ENCODE measurements at regions not wholly inside any gene's neighbourhood (a gene's known extent, or its start where the extent isn't known, plus 50 kb on each side); places are given as distances from the start of the nearest gene placed in this dataset.
A peak's percentile ranks its signal among the peaks of the same experiment; 100 is the strongest.

DNA sequence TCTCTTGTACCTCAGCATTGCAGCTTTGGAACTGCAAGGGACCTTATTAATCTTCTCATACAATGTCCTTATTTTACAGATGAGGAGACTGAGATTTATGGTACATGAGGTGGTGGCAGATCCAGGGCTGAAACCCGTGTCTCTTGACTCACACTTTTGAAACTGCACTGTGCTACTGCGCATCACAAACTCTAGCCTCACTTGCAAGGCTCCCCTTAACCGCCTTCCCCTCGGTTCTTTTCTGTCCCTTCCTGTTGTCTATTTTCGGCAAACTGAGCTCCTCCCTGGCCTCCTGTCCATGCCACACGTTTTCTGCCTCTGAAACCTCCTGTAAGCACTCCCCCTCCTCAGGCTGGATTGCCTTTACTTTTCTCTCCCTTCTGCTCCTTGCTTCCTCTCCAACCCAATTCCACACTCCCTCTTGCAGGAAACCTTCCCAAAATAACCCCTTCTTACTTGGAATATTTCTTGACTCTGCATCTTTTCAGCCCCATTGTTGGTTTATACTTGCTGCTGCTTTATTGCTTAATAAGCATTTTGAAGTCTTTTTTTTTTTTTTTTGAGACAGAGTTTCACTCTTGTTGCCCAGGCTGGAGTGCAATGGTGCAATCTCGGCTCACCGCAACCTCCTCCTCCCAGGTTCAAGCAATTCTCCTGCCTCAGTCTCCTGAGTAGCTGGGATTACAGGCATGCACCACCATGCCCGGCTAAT lies 72.4 kb upstream of the CISTR start:
- TF ChIP-seq POLR2A (IDR thresholded peaks at IDR 0.05; ENCODE audit: low read depth, low read length) = no peak
- FAIRE-seq (no peak), DNase-seq (ENCODE audit: insufficient read length, low spot score) (no peak)

DNA sequence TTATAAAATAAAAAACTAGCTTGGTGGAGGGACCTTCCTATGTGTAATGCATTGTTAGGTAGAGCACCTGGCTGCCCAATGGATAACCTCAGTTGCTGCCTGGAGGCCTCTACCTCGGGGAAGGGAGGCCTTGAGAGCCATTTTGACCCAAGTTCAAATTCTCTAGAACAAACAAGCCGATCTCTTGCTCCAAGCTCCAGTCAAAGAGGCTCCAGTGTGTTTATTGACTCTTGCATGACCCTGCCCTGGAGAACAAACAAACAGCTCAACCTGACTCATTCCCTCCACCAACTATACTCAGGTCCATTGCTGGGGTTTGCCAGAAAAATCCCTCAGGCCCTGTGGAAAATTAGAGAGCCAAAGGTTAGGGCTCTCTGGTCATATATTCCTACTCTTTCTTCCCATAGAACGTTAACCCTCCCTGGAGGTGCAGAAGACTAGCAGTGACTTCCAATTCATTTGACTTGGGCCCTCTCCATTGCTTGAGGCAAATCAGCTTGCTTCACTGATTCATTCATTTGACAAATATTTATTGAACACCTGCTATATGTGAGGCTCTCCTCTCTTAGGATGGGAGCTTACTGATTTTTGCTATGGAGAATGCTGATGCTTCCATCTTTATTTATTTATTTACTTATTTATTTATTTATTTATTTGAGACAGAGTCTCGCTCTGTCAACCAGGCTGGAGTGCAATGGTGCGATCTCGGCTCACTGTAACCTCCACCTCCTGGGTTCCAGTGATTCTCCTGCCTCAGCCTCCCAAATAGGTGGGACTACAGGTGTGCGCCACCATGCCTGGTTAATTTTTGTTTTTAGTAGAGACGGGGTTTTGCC lies 73.7 kb upstream of the CISTR start:
- DNase-seq (ENCODE audit: insufficient read length, low spot score) (peak; percentile 32), FAIRE-seq (peak; percentile 90)
- no peak for TF ChIP-seq POLR2A (IDR thresholded peaks at IDR 0.05; ENCODE audit: low read depth, low read length)

DNA sequence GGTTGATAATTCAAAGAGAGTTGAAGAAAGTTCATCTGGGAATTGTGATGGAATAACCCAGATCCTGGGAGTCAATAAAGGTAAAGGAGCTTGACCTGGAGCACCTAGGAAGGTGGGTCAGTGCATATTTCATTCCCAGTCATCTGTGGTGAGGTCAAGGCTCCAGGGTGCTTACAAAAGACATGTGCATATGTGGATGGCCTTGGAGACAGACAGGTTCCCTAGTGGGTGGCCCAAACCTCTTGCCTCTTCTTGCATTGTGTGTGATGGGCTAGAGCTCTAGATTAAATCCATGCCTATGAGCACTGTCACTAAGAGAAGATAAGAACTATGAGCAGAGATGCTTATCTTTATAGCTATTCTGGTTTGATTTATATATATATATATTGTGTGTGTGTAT lies 75.5 kb upstream of the CISTR start:
- no peak for TF ChIP-seq POLR2A (IDR thresholded peaks at IDR 0.05; ENCODE audit: low read depth, low read length)
- DNase-seq (ENCODE audit: insufficient read length, low spot score) (no peak), FAIRE-seq (no peak)

DNA sequence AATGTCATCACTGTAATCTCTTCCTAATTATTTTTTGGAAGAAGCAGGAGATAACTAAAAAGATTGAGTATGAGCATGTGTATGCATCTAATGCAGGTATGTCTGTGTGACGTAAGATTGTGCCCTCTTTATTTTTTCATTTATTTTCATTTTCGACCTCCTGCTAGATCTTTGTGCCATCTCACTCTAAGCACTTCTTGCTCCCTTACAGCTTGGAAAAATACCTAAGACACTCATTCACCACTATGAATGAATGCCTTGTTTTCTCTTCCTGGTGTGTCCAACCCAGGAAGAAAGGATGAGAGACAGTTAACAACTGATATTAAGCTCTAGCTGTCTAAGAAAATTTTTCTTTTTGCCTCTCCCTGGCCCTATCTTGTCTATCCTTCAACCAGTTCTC lies 76.8 kb upstream of the CISTR start:
- no peak for DNase-seq (ENCODE audit: insufficient read length, low spot score)
- FAIRE-seq = peak; percentile 75
- TF ChIP-seq POLR2A (IDR thresholded peaks at IDR 0.05; ENCODE audit: low read depth, low read length) = no peak

DNA sequence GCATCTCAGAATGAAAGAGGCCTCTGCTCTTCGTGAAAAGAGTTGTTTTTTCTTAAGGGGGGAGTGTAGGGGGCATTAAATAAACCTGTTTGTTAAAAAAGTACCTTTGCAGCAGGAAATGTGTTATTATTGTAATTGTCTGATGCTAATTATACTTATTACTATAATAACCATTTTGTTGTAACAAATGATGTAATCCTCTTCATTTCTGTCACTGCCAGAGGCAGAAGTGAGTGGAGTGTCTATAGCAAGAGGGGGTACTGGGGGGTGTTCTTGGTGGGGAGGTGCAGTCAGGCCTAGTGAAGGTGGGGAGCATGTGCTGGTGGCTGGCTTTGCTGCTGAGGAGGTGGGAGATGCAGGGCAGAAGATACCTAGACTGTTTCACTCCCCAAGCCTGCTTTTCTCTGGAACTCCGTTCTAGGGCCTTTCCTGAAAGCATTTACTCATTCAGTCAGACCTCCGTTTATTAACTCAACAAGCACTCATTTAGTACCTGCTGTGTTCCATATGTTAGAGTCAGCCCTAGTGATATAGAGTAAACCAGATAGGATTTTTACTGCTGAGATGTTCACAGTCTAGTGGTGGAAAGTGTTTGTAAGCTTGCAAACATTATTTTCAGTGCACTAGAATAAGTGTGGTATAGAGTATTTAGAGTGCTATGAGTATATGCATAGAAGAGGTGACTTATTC lies 77.5 kb upstream of the CISTR start:
- FAIRE-seq = no peak
- TF ChIP-seq POLR2A (IDR thresholded peaks at IDR 0.05; ENCODE audit: low read depth, low read length) = no peak

DNA sequence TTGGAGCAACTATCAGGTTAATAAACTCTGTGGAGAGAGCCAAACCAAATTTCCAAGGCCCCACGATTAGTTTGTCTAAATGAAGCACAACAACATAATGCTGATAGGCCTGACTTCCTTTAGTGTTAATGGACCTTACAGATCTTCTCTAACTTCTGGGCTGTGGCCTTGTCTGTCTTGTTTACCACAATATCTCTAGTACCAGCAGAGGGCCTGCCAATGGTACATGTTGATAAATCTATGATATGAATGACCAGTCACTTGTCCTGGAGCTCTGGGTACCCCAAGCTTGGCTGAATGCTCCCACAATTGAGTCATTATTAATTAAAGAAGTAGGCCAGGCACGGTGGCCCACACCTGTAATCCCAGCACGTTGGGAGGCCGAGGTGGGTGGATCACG lies 78.9 kb upstream of the CISTR start:
- no peak for DNase-seq (ENCODE audit: insufficient read length, low spot score)
- no peak for TF ChIP-seq POLR2A (IDR thresholded peaks at IDR 0.05; ENCODE audit: low read depth, low read length)
- no peak for FAIRE-seq

More for the DNA sequence above, 77.5 kb upstream of the CISTR start:
- DNase-seq (ENCODE audit: insufficient read length, low spot score) = no peak

DNA sequence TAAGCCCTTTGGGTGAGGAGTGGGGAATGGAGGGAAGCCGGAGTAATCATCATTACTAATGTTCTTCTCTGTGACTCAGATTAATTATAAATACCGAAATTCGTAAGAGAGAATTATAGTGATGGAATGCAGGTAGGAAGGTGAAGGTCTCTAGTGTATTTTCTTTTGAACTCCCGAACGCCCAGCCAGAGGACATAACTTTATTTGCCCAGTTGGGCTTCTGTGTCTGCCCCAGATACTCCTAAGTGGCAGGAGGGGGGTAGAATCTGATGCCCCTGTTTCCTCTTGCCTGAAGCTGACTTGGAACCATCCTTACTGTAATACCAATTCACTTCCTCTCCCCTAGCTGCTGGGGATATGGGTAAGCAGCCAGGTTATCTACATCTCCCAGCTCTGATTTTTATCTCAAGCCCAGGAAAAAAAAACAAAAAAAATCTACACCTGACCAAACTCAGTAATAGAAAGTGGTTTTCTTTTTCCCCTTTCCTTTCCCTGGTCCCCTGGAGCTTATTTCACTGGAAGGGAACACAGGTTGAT lies 84.4 kb upstream of the CISTR start:
- no peak for TF ChIP-seq POLR2A (IDR thresholded peaks at IDR 0.05; ENCODE audit: low read depth, low read length)

DNA sequence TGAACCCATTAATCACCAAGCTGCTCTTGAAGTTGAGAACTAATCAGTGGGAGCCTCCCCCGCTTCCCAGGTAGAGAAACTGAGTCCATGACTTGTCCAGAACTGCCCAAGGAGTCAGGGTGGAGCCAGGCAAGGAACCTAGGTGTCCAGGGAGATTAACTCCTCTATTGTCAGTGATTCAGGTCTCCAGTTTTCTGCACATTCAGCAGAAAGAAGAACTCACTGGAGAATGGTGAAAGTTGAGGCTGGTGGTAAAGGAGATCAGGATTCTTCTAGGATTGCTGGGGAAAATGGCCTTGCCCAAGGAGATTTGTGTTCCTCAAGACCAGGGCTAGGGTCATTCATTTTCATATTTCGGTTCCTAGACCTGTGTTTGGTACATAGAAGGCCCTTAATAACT lies 87.2 kb upstream of the CISTR start:
- TF ChIP-seq POLR2A (IDR thresholded peaks at IDR 0.05; ENCODE audit: low read depth, low read length) = no peak
- DNase-seq (ENCODE audit: insufficient read length, low spot score) = no peak
- no peak for FAIRE-seq

More for the DNA sequence above, 84.4 kb upstream of the CISTR start:
- no peak for FAIRE-seq
- no peak for DNase-seq (ENCODE audit: insufficient read length, low spot score)

DNA sequence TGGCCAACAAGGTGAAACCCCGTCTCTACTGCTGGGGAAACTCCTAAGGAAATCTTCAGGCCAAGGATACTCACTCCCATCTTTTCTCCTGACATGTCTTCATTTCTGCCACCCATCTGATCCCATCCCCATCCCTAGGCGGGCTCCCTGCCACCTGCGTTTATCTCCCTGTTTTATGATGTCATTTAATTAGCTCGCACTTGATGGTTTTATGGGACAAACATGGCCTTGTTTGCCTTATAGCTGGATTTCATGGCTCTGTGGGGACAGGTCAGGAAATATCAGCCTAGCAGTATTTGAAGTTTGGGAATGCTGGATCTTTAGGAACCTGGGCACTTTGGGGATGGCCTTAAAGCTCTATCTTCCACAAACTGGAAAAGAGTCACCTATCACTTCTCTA lies 88.5 kb upstream of the CISTR start:
- no peak for FAIRE-seq
- DNase-seq (ENCODE audit: insufficient read length, low spot score) = no peak
- TF ChIP-seq POLR2A (IDR thresholded peaks at IDR 0.05; ENCODE audit: low read depth, low read length) = no peak

DNA sequence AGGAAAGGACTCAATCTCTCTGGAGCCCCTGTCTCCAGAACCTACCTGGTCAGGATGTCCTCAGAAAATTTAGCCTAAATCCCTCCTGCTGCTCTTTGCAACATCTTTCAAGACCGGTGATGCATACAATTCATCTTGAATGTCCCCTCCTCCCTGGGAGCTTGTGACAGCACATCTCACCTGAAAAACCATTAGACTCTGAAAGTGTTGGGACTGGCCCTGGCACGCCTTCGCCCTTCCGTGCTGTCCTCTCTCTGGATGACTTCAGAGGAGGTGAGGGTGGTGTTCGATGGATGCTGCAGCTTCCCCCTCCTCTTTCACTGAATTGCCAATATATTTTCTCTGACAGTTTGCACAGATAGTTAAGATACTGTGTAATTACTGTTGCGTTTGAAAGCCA lies 90.9 kb upstream of the CISTR start:
- DNase-seq (ENCODE audit: insufficient read length, low spot score) = no peak
- TF ChIP-seq POLR2A (IDR thresholded peaks at IDR 0.05; ENCODE audit: low read depth, low read length) = no peak

DNA sequence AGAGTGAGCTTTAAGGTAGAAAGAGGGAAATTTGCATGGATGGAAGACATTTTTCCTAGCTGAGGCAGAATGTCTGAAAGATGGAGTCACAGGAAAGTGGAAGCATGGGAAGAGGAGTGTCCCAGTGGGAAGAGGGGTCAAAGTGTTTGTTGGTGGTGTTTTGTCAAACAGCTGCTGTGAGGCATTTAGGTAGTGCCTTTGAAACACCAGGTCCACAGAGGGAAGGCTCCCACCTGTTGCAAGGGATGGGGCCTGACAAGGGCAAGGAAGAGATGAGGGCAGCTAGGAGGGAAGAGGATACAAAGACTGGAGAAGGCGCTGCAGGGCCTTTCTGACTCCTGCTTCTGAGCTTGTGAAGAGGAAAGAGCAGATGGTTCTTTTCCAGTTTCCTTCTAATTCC lies 91.8 kb upstream of the CISTR start:
- no peak for DNase-seq (ENCODE audit: insufficient read length, low spot score)
- TF ChIP-seq POLR2A (IDR thresholded peaks at IDR 0.05; ENCODE audit: low read depth, low read length) = no peak
- no peak for FAIRE-seq

More for the DNA sequence above, 90.9 kb upstream of the CISTR start:
- no peak for FAIRE-seq

DNA sequence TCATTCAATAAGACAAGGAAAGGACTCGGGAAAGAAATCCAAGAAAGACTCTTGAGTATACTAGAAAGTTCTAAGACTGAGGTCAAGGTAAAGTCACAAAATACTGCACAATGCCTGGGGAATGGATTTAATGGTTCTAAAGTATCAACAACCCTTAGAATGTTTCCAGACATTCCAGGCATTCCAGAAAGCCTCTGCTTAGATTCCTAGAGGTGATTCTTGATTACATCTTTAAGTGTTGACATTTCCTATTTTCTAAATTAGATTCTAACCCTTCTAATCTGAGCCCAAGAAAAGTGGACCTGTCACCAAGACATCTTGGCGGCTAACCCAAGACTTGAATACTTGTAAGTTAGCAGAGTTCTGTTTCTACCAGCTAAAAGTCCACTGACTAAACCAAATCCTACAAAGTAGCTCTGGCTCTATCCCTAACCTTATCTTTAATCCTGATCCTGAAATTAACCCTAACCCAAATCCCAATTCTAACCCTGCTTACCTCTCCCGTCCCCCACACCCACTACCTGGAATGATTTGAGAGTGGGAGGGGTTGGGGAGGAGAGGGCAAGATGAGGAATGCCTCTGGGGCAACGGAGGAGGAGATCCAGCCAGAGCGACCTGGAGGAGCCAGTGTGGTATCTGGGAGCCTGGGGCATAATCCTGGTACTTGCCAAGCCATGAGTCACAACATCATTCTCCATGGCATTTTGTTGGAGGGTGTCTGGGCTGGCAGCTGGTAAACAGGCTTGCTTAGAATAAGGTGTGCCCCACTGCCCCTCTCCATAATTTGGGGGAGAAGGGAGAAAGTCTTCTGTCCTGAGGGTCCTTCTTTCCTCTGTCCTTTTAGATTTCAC lies 93.4 kb upstream of the HOXC13 start:
- TF ChIP-seq POLR2A (IDR thresholded peaks at IDR 0.05; ENCODE audit: low read depth, low read length) = no peak
- peak; percentile 85 for FAIRE-seq
- peak; percentile 68 for DNase-seq (ENCODE audit: insufficient read length, low spot score)

DNA sequence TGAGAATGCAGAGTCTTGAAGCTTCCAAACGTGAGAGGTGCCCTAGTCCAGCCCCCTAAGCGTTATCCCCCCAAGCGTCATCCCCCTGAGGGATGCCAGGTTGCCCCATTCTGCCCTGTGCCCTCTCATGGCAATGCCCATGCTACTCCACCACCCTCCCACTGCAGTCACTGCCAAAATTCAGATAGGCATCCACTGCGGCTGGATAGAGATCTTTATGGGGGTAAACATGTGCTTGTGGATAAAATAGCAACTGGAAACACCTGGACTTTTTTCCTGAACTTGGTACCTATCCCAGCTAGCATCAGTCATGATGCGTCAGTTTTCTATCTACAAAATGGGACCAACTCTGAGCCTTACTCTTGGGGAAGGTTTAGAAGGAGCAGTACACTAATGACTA lies 92.7 kb upstream of the HOXC13 start:
- TF ChIP-seq POLR2A (IDR thresholded peaks at IDR 0.05; ENCODE audit: low read depth, low read length) = no peak
- no peak for FAIRE-seq
- no peak for DNase-seq (ENCODE audit: insufficient read length, low spot score)
